H1 (cell line): ENCODE measurements at regions not wholly inside any gene's neighbourhood (a gene's known extent, or its start where the extent isn't known, plus 50 kb on each side); places are given as distances from the start of the nearest gene placed in this dataset.

Source experiments
- CBX5 ChIP-seq: fragments of 300-800, 300-1000 bp; sonication (generic); IDR thresholded peaks from 2 replicates; pipeline ENCODE4 v1.7.1; 2016; ENCODE audit warnings: antibody characterized with exemption, low read length, low read depth
- CEBPB ChIP-seq: IDR thresholded peaks from 2 replicates; pipeline ENCODE4 v1.6.1; 2012; ENCODE audit warnings: low read depth, low read length
- CHD7 ChIP-seq: fragments of 300-600 bp; sonication (generic); IDR thresholded peaks from 2 replicates; pipeline ENCODE4 v1.7.1; 2012; ENCODE audit warnings: low read length, moderate library complexity, mild to moderate bottlenecking, inconsistent platforms; ENCODE audit not compliant: insufficient replicate concordance
- EZH2 ChIP-seq: fragments of 200-600 bp; sonication (generic); IDR thresholded peaks from 2 replicates; pipeline ENCODE4 v1.7.1; 2012; ENCODE audit warnings: low read depth, mild to moderate bottlenecking, moderate library complexity, low read length, inconsistent platforms; ENCODE audit not compliant: severe bottlenecking
- KDM4A ChIP-seq: IDR thresholded peaks from one replicate; pipeline ENCODE4 v1.7.1; 2012; ENCODE audit warnings: low read depth, mild to moderate bottlenecking, moderate library complexity, low read length, inconsistent platforms; ENCODE audit not compliant: severe bottlenecking
- MAFK ChIP-seq: IDR thresholded peaks from 2 replicates; pipeline ENCODE4 v1.6.1; 2012; ENCODE audit warnings: low read depth, mild to moderate bottlenecking, improper control_type of control experiment, low read length
- NRF1 ChIP-seq: IDR thresholded peaks from 2 replicates; pipeline ENCODE4 v1.6.1; 2011; ENCODE audit warnings: mild to moderate bottlenecking, low read depth, low read length, improper control_type of control experiment
- SAP30 ChIP-seq: fragments of 300-600 bp; sonication (generic); IDR thresholded peaks from 2 replicates; pipeline ENCODE4 v1.7.1; 2012; ENCODE audit warnings: low read length, moderate library complexity, mild to moderate bottlenecking, inconsistent platforms; ENCODE audit not compliant: insufficient read depth, insufficient replicate concordance
- TAF1 ChIP-seq: IDR thresholded peaks from 2 replicates; pipeline ENCODE4 v1.6.1; 2011; ENCODE audit warnings: mild to moderate bottlenecking, low read depth, low read length
- ZNF274 ChIP-seq: IDR thresholded peaks from 2 replicates; pipeline ENCODE4 v1.7.0; 2012; ENCODE audit warnings: low read length, borderline replicate concordance; ENCODE audit errors: extremely low read depth

- TF ChIP-seq CHD7 (no peak), SAP30 (no peak), ZNF274 (no peak), EZH2 (no peak), CBX5 (no peak), NRF1 (no peak), CEBPB (no peak), MAFK (no peak), KDM4A (no peak), TAF1 (no peak)
Measured at GRCh38 chr11:109521571-109522086, 99.6 kb downstream of the C11orf87 start (continued).
